T-helper 1 cell treated with Interleukin-12 subunit alpha and Interleukin-12 subunit beta and Interleukin-4 antibody, amounts not matched to agents 30 μg/mL and 1 μg/mL, for 36 hours (primary cell): ENCODE measurements at regions not wholly inside any gene's neighbourhood (a gene's known extent, or its start where the extent isn't known, plus 50 kb on each side); places are given as distances from the start of the nearest gene placed in this dataset.
"Not testable (repeated sequence)": the region's sequence is repeated elsewhere in the genome, so short reads cannot be mapped to it uniquely, and the experiment has no call there.

Experiments
- H3K27ac Mint-ChIP-seq: one replicate; pipeline ENCODE4 v1.8.0; 2021; ENCODE audit warnings: mild to moderate bottlenecking, mixed read lengths
- H3K27me3 Mint-ChIP-seq: one replicate; pipeline ENCODE4 v1.8.0; 2021; ENCODE audit warnings: low read depth, mixed read lengths
- H3K36me3 Mint-ChIP-seq: one replicate; pipeline ENCODE4 v1.8.0; 2021; ENCODE audit warnings: low read depth, mixed read lengths
- H3K4me1 Mint-ChIP-seq: one replicate; pipeline ENCODE4 v1.8.0; 2021; ENCODE audit warnings: low read depth, mixed read lengths
- H3K4me3 Mint-ChIP-seq: one replicate; pipeline ENCODE4 v1.8.0; 2021; ENCODE audit warnings: mild to moderate bottlenecking, moderate library complexity, mixed read lengths
- H3K9me3 Mint-ChIP-seq: one replicate; pipeline ENCODE4 v1.8.0; 2021; ENCODE audit warnings: mixed read lengths

GRCh38 chr5:174448662-174449061, 275.7 kb upstream of the MSX2 start:
- no peaks in the 10 kb centered on the region for H3K36me3 Mint-ChIP-seq
- no peaks in the 10 kb centered on the region for H3K4me1 Mint-ChIP-seq
- no peak overlapping the region for H3K4me3 Mint-ChIP-seq
- no peaks in the 10 kb centered on the region for H3K27me3 Mint-ChIP-seq
- H3K27ac Mint-ChIP-seq = no peak overlapping the region
- H3K9me3 Mint-ChIP-seq = peaks cover 5% of the 10 kb centered on the region

GRCh38 chr5:174453690-174454089, 270.7 kb upstream of the MSX2 start:
- Mint-ChIP-seq H3K36me3 (no peaks in the 10 kb centered on the region), H3K4me1 (peaks cover 3% of the 10 kb centered on the region), H3K27me3 (no peaks in the 10 kb centered on the region), H3K9me3 (peaks cover 9% of the 10 kb centered on the region), H3K27ac (no peak overlapping the region), H3K4me3 (no peak overlapping the region)

GRCh38 chr5:174454464-174454863, 269.9 kb upstream of the MSX2 start:
- no peaks in the 10 kb centered on the region for H3K36me3 Mint-ChIP-seq
- peaks cover 9% of the 10 kb centered on the region for H3K9me3 Mint-ChIP-seq
- no peak overlapping the region for H3K27ac Mint-ChIP-seq
- no peaks in the 10 kb centered on the region for H3K27me3 Mint-ChIP-seq
- H3K4me1 Mint-ChIP-seq = peaks cover 3% of the 10 kb centered on the region
- no peak overlapping the region for H3K4me3 Mint-ChIP-seq

DNA sequence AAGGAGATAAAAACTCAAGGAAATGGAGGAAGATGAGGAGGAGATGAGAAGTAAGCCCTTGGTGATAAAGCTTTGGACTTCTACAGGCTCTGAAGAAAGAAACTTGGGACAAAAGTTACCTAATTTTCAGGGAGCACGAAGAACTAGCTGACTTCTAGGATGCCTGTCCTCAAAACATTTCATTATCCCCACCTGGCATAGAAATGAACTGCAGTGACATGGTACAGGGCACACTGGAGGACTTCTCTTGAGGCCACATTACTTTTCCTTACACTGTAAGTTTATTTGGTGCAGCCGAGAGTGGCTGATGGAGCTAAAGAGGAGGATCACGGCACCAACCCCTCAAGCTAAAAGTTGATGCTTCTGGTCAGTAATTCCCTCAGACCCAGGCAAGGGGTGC, 269.5 kb upstream of the MSX2 start:
- Mint-ChIP-seq H3K27me3 (no peaks in the 10 kb centered on the region), H3K36me3 (no peaks in the 10 kb centered on the region), H3K4me1 (peaks cover 3% of the 10 kb centered on the region), H3K9me3 (peaks cover 5% of the 10 kb centered on the region), H3K27ac (no peak overlapping the region), H3K4me3 (no peak overlapping the region)

DNA sequence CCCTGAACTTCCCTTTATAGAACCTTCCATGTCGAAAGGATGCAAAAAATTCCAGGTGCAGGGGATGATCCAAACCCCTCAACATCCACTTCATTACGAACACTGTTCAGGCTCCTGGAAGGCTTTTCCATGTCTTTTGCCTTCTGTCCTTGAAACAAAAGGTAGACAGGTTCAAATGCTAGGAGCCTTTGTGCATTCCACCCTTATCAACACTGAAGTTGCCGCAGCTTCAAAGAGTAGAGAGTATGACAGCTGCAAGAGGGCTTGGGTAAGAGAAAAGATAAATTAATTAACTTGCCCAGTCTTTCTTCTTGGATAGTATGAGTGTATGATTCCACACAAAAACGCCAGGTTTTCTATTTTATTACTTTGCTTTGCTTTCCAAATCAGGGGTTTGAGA, 269.1 kb upstream of the MSX2 start:
- Mint-ChIP-seq H3K4me3 (no peak overlapping the region), H3K4me1 (peaks cover 3% of the 10 kb centered on the region), H3K27ac (no peak overlapping the region), H3K9me3 (peaks cover 4% of the 10 kb centered on the region), H3K27me3 (no peaks in the 10 kb centered on the region), H3K36me3 (no peaks in the 10 kb centered on the region)

- peaks cover 4% of the 10 kb centered on the region for H3K9me3 Mint-ChIP-seq
- no peaks in the 10 kb centered on the region for H3K27me3 Mint-ChIP-seq
- H3K36me3 Mint-ChIP-seq = no peaks in the 10 kb centered on the region
- no peak overlapping the region for H3K27ac Mint-ChIP-seq
- peaks cover 3% of the 10 kb centered on the region for H3K4me1 Mint-ChIP-seq
- H3K4me3 Mint-ChIP-seq = no peak overlapping the region
These were observed 267.2 kb upstream of the MSX2 start for GRCh38 chr5:174457141-174457678.

GRCh38 chr5:174459071-174459702, 265.2 kb upstream of the MSX2 start:
- no peak overlapping the region for H3K4me3 Mint-ChIP-seq

DNA sequence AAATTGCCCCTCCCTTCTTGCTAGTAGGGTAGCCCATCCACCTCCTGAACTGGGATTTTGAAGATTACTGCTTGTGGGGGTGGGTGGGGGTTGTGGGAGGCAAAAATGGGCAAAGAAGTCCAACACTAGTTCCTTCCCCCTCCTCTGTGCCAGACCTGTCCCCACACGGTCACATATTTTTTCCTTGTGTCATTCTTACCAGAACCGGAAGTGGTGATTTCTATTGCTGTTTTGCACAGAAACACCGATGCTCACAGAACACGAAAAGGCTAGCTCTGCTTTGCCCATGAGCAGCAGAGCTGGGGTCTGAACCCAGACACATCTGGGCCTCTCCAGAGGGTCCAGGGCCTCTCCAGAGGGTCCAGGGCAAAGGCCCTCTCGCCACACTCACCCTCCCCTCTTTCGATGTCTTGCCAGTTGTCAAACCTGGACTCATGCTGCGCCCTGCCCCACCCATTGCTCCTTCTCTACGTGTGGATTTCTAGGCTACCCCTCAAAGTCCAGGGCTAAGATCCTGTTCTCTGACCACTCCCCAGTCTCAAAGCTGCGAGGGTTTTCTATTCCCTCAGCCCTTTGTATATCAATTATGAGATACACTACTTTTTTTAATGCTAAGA, 264.4 kb upstream of the MSX2 start:
- no peak overlapping the region for H3K4me3 Mint-ChIP-seq
- H3K27me3 Mint-ChIP-seq = no peaks in the 10 kb centered on the region
- no peaks in the 10 kb centered on the region for H3K36me3 Mint-ChIP-seq
- no peak overlapping the region for H3K27ac Mint-ChIP-seq
- no peaks in the 10 kb centered on the region for H3K9me3 Mint-ChIP-seq
- no peaks in the 10 kb centered on the region for H3K4me1 Mint-ChIP-seq

More at GRCh38 chr5:174459071-174459702, 265.2 kb upstream of the MSX2 start:
- H3K4me1 Mint-ChIP-seq = peaks cover 2% of the 10 kb centered on the region
- H3K9me3 Mint-ChIP-seq = no peaks in the 10 kb centered on the region
- no peaks in the 10 kb centered on the region for H3K27me3 Mint-ChIP-seq
- H3K27ac Mint-ChIP-seq = no peak overlapping the region
- H3K36me3 Mint-ChIP-seq = no peaks in the 10 kb centered on the region

DNA sequence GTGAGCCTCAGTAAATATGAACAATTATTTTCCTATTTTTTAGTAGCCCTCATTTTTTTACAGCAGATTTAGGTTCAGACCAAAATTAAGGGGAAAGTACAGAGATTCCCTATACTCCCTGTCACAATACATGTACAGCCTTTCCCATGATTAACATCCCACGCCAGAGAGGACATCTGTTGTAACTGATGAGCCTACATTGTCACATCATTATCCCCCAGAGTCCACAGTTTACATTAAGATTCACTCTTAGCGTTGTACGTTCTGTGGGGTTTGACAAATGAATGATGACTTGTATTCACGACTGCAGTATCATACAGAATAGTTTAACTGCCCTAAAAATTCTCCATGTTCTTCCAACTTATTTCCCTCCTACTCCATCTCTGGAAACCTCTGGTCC, 262.3 kb upstream of the MSX2 start:
- Mint-ChIP-seq H3K27me3 (no peaks in the 10 kb centered on the region), H3K4me3 (no peak overlapping the region), H3K27ac (no peak overlapping the region), H3K36me3 (no peaks in the 10 kb centered on the region), H3K4me1 (no peaks in the 10 kb centered on the region), H3K9me3 (no peaks in the 10 kb centered on the region)

DNA sequence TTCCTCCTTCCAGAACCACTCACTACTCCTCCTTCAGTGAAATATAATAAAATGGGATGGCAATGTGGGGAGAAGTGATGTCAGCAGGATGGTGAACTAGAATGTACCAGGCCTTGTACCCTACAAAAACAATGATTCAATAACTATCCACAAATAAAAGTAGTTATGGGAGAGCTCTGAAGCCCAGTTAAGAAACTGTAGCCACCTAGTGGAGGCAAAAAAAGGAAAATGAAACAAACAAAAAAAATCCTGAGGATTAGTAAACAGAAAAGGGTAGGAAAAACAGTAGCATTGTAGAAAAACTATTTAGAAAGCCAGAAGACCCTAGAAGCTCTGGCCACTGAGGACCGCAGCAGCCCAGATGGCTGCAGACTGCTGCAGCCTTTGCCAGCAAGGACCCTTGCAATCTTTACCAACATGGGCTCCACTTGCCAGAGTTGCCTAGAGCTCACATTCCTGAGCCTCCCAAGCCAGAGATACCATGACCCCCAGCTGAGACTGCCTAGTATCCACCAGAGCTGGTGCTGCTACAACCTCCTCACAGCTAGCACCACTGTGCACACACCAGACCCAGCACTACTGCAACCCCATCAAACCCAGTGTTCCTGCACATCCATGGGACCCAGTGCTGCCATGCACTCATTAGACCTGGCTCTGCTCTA, 259.7 kb upstream of the MSX2 start:
- Mint-ChIP-seq H3K27ac (no peak overlapping the region), H3K4me1 (no peaks in the 10 kb centered on the region), H3K9me3 (no peaks in the 10 kb centered on the region), H3K36me3 (no peaks in the 10 kb centered on the region), H3K4me3 (no peak overlapping the region), H3K27me3 (no peaks in the 10 kb centered on the region)

GRCh38 chr5:174471528-174471927, 252.9 kb upstream of the MSX2 start:
- H3K36me3 Mint-ChIP-seq, H3K4me1 Mint-ChIP-seq, H3K27me3 Mint-ChIP-seq, H3K27ac Mint-ChIP-seq, H3K4me3 Mint-ChIP-seq: not testable (repeated sequence)
- peaks cover 13% of the 10 kb centered on the region for H3K9me3 Mint-ChIP-seq

- H3K27ac Mint-ChIP-seq = no peak overlapping the region
- H3K4me1 Mint-ChIP-seq = no peaks in the 10 kb centered on the region
- H3K4me3 Mint-ChIP-seq = no peak overlapping the region
- H3K36me3 Mint-ChIP-seq = no peaks in the 10 kb centered on the region
- peaks cover 13% of the 10 kb centered on the region for H3K9me3 Mint-ChIP-seq
- no peaks in the 10 kb centered on the region for H3K27me3 Mint-ChIP-seq
These were observed 251.4 kb upstream of the MSX2 start for GRCh38 chr5:174472956-174473355.

GRCh38 chr5:174476001-174476400, 248.4 kb upstream of the MSX2 start:
- H3K36me3 Mint-ChIP-seq, H3K4me1 Mint-ChIP-seq, H3K4me3 Mint-ChIP-seq: not testable (repeated sequence)

DNA sequence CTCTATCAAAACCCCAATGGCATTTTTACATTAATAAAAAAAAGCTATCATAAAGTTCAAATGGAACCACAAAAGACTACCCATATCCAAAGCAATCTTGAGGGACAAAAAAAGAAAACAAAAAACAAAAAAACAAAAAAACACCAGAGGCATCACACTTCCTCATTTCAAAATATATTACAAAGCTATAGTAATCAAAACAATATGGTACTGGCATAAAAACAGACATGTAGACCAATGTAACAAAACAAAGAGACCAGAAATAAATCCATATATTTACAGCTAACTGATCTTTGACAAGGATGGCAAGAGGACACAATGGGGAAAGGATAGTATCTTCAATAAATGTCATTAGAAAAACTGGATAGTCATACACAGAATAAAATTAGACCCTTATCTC, 245.1 kb upstream of the MSX2 start:
- no peak overlapping the region for H3K27ac Mint-ChIP-seq
- H3K4me1 Mint-ChIP-seq = no peaks in the 10 kb centered on the region
- H3K9me3 Mint-ChIP-seq = peaks cover 16% of the 10 kb centered on the region
- no peak overlapping the region for H3K4me3 Mint-ChIP-seq
- no peaks in the 10 kb centered on the region for H3K27me3 Mint-ChIP-seq
- H3K36me3 Mint-ChIP-seq = no peaks in the 10 kb centered on the region

More at GRCh38 chr5:174476001-174476400, 248.4 kb upstream of the MSX2 start:
- peaks cover 17% of the 10 kb centered on the region for H3K9me3 Mint-ChIP-seq
- H3K27ac Mint-ChIP-seq, H3K27me3 Mint-ChIP-seq: not testable (repeated sequence)

GRCh38 chr5:174481737-174482136, 242.6 kb upstream of the MSX2 start:
- Mint-ChIP-seq H3K9me3 (peaks cover 7% of the 10 kb centered on the region), H3K4me3 (no peak overlapping the region), H3K4me1 (no peaks in the 10 kb centered on the region), H3K27ac (no peak overlapping the region), H3K36me3 (no peaks in the 10 kb centered on the region), H3K27me3 (no peaks in the 10 kb centered on the region)
